ENCODE measurements at regions not wholly inside any gene's neighbourhood (a gene's known extent, or its start where the extent isn't known, plus 50 kb on each side); places are given as distances from the start of the nearest gene placed in this dataset.
A peak's percentile ranks its signal among the peaks of the same experiment; 100 is the strongest.
"Not testable (repeated sequence)": the region's sequence is repeated elsewhere in the genome, so short reads cannot be mapped to it uniquely, and the experiment has no call there.

- no peaks in the 10 kb centered on the region for H3K36me3 Mint-ChIP-seq (ENCODE audit: low read depth)
- ATAC-seq (replicated peaks): no peak
- H3K4me3 Mint-ChIP-seq: no peak overlapping the region
- no peak overlapping the region for H3K27ac Mint-ChIP-seq
- no peaks in the 10 kb centered on the region for H3K9me3 Mint-ChIP-seq
- H3K27me3 Mint-ChIP-seq: peaks cover 3% of the 10 kb centered on the region
- H3K4me1 Mint-ChIP-seq: peaks cover 6% of the 10 kb centered on the region
Observed at GRCh38 chr13:76829572-76830327, 56.5 kb downstream of the KCTD12 start.

- H3K27ac Mint-ChIP-seq: no peak overlapping the region
- ATAC-seq (replicated peaks): peak; percentile 92
- no peak overlapping the region for H3K4me3 Mint-ChIP-seq
- H3K9me3 Mint-ChIP-seq: no peaks in the 10 kb centered on the region
- H3K4me1 Mint-ChIP-seq: peaks cover 6% of the 10 kb centered on the region
- peaks cover 3% of the 10 kb centered on the region for H3K27me3 Mint-ChIP-seq
- no peaks in the 10 kb centered on the region for H3K36me3 Mint-ChIP-seq (ENCODE audit: low read depth)
Observed at GRCh38 chr13:76828316-76828741, 57.9 kb downstream of the KCTD12 start.

- Mint-ChIP-seq H3K9me3 (no peaks in the 10 kb centered on the region), H3K27ac (no peak overlapping the region), H3K27me3 (no peaks in the 10 kb centered on the region), H3K4me3 (no peak overlapping the region), H3K4me1 (peaks cover 6% of the 10 kb centered on the region), H3K36me3 (ENCODE audit: low read depth) (no peaks in the 10 kb centered on the region)
- ATAC-seq (replicated peaks): no peak
Observed at GRCh38 chr13:76826527-76826926, 59.7 kb downstream of the KCTD12 start.

- Mint-ChIP-seq H3K4me1 (peaks cover 6% of the 10 kb centered on the region), H3K27ac (no peak overlapping the region)
Observed at GRCh38 chr13:76825430-76825829, 60.8 kb downstream of the KCTD12 start.

DNA sequence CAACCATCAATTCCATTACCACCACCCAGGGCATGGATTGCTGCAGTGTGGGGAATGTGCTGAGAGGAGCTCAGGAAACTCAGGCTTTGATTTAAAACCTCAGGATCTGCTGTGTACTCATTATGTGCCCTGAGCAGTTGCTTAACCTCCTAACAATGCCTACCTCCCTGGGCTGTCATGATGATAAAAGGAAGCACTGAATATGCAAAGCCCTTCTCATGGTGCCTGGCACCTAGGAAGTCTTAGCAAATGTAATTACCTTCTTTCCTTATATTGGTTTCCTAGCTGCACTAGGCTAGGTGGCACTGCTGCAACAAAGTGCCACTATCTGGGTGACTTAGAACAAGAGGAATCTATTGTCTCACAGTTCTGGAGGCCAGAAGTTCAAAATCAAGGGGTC, 62.2 kb downstream of the KCTD12 start:
- H3K27me3 Mint-ChIP-seq: no peaks in the 10 kb centered on the region
- no peaks in the 10 kb centered on the region for H3K36me3 Mint-ChIP-seq (ENCODE audit: low read depth)
- no peak for ATAC-seq (replicated peaks)
- peaks cover 6% of the 10 kb centered on the region for H3K4me1 Mint-ChIP-seq
- H3K4me3 Mint-ChIP-seq: no peak overlapping the region
- H3K9me3 Mint-ChIP-seq: no peaks in the 10 kb centered on the region
- no peak overlapping the region for H3K27ac Mint-ChIP-seq

More at GRCh38 chr13:76825430-76825829, 60.8 kb downstream of the KCTD12 start:
- Mint-ChIP-seq H3K9me3 (no peaks in the 10 kb centered on the region), H3K4me3 (no peak overlapping the region), H3K36me3 (ENCODE audit: low read depth) (no peaks in the 10 kb centered on the region), H3K27me3 (no peaks in the 10 kb centered on the region)
- no peak for ATAC-seq (replicated peaks)

GRCh38 chr13:76822698-76823267, 63.4 kb downstream of the KCTD12 start:
- Mint-ChIP-seq H3K27me3 (peaks cover 10% of the 10 kb centered on the region), H3K36me3 (ENCODE audit: low read depth) (no peaks in the 10 kb centered on the region), H3K4me3 (no peak overlapping the region), H3K9me3 (no peaks in the 10 kb centered on the region), H3K4me1 (no peaks in the 10 kb centered on the region), H3K27ac (no peak overlapping the region)
- peak; percentile 46 for ATAC-seq (replicated peaks)

GRCh38 chr13:76821222-76821621, 65.0 kb downstream of the KCTD12 start:
- H3K4me3 Mint-ChIP-seq; H3K27ac Mint-ChIP-seq; H3K4me1 Mint-ChIP-seq; ATAC-seq (replicated peaks); H3K9me3 Mint-ChIP-seq; H3K36me3 Mint-ChIP-seq (ENCODE audit: low read depth): not testable (repeated sequence)
- peaks cover 14% of the 10 kb centered on the region for H3K27me3 Mint-ChIP-seq

DNA sequence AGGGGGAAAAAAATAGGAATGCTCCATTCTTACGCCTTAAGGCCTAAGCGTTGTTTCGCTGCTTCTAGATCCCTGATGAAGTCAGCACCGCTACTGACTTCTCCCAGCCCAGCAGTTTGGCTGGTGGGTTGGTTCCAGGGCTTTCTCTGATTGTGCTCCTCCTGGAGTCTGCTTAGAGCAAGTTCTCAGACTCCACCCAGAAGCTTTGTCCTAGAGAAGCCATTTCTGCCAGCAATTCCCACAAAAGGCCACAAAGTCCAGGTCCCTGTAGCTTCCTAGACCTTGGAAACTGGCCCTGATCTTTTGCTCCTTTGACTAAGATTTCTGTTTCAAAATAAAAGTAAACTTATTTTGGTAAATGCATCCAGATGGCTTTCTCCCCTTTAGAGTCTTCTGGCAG, 65.4 kb downstream of the KCTD12 start:
- Mint-ChIP-seq H3K36me3 (ENCODE audit: low read depth) (no peaks in the 10 kb centered on the region), H3K27ac (no peak overlapping the region), H3K27me3 (peaks cover 18% of the 10 kb centered on the region), H3K9me3 (no peaks in the 10 kb centered on the region), H3K4me1 (peaks cover 3% of the 10 kb centered on the region), H3K4me3 (no peak overlapping the region)
- no peak for ATAC-seq (replicated peaks)

DNA sequence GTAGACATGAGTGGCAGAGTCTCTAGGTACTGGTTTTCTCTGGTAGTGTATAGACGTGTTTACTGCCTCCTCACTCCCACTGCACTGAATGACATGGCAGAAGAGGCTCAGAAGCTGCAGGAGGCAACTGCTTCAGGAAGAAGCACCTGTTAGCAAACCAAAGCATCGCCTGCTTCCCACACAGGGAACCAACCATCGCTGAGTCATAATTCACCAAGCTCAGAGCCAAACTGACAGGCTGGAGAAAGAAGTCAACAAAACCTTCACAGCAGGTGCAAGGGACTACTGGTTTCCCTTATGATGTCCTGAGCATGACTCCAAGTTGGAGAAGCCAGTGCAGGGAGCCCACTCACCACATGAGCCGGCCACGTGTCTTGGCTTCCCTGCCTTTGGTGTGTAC, 69.8 kb downstream of the KCTD12 start:
- ATAC-seq (replicated peaks): peak; percentile 28
- Mint-ChIP-seq H3K9me3 (no peaks in the 10 kb centered on the region), H3K27ac (no peak overlapping the region), H3K4me1 (peaks cover 4% of the 10 kb centered on the region), H3K27me3 (peaks cover 30% of the 10 kb centered on the region), H3K4me3 (no peak overlapping the region), H3K36me3 (ENCODE audit: low read depth) (no peaks in the 10 kb centered on the region)

DNA sequence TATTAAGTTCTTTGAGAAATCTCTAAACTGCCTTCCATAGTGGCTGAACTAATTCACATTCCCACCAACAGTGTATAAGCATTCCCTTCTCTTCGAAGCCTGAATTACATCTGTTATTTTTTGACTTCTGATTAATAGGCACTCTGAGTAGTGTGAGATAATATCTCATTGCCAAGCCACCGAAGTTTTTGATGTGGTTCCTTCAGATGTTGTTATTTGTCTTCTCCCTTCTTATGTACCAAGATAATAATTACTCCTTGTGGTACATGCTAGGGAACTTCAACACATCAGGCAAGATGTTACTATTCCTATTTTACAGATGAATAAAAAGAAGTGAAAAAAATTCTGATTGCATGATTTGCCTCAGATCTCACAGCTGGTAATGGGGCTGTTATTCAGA, 70.9 kb downstream of the KCTD12 start:
- peaks cover under 1% of the 10 kb centered on the region for H3K9me3 Mint-ChIP-seq
- peaks cover 30% of the 10 kb centered on the region for H3K27me3 Mint-ChIP-seq
- no peaks in the 10 kb centered on the region for H3K36me3 Mint-ChIP-seq (ENCODE audit: low read depth)
- no peak overlapping the region for H3K4me3 Mint-ChIP-seq
- no peak for ATAC-seq (replicated peaks)
- no peak overlapping the region for H3K27ac Mint-ChIP-seq
- peaks cover 4% of the 10 kb centered on the region for H3K4me1 Mint-ChIP-seq

DNA sequence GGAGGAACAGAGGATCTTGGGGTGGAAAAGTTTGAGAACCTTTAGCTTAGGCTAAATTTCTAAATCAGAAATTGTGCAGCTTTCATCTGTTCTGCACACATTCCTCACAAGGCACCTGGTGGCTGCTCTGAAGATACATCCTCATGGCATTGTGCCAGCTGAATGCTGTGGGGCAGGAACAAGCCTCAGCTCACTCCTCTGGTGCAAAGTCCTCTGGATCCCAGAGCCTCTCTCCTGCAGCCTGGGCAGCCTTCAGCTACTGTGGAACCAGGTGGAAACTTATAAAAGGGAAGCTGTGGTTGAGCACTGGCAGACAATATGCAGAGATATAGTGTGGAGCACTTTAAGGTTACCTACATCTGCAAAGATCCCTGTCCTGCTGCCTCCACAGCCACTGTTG, 72.3 kb downstream of the KCTD12 start:
- H3K36me3 Mint-ChIP-seq (ENCODE audit: low read depth): no peaks in the 10 kb centered on the region
- H3K4me1 Mint-ChIP-seq: peaks cover 4% of the 10 kb centered on the region
- no peak overlapping the region for H3K4me3 Mint-ChIP-seq
- ATAC-seq (replicated peaks): no peak
- peaks cover 29% of the 10 kb centered on the region for H3K27me3 Mint-ChIP-seq
- H3K9me3 Mint-ChIP-seq: peaks cover 5% of the 10 kb centered on the region
- no peak overlapping the region for H3K27ac Mint-ChIP-seq

GRCh38 chr13:76813000-76813691, 73.1 kb downstream of the KCTD12 start:
- ATAC-seq (replicated peaks): no peak
- Mint-ChIP-seq H3K27me3 (peaks cover 22% of the 10 kb centered on the region), H3K36me3 (ENCODE audit: low read depth) (no peaks in the 10 kb centered on the region), H3K4me3 (no peak overlapping the region), H3K27ac (no peak overlapping the region), H3K9me3 (peaks cover 5% of the 10 kb centered on the region), H3K4me1 (peaks cover 4% of the 10 kb centered on the region)

DNA sequence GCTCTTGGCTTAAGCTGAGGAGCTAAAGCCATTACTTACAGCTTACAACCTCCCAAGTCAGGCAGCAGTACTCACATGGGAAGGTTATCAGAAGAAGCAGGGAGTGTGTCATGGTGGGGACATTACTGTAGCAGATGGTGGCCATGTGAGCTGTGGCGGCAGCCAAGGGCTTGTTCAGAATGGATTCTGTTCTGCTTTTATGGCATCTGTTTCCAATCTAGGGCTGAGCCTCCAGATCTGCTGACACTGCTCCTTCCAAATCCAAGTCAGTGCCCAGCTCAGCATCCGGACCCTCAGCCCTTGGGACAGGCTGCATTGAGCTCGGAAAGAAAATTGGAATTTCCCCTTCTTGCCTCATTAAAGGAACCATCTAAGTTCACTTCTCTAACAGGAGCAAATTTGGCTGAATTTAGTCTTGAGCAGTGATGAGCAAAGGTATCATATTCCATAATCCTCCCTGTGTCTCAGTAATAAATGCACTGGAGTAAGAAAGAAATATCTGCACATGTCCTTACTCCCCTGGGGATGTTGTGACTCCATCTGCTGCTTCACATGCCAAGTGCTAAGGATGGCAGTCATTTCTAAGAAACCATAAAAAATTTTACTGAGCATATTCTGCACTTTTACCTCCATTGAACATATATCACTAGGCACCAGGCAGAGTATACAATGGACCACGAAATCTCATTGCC, 73.9 kb downstream of the KCTD12 start:
- Mint-ChIP-seq H3K27me3 (peaks cover 20% of the 10 kb centered on the region), H3K4me3 (no peak overlapping the region), H3K4me1 (peaks cover 4% of the 10 kb centered on the region), H3K9me3 (peaks cover 5% of the 10 kb centered on the region), H3K27ac (no peak overlapping the region), H3K36me3 (ENCODE audit: low read depth) (no peaks in the 10 kb centered on the region)
- ATAC-seq (replicated peaks): no peak

DNA sequence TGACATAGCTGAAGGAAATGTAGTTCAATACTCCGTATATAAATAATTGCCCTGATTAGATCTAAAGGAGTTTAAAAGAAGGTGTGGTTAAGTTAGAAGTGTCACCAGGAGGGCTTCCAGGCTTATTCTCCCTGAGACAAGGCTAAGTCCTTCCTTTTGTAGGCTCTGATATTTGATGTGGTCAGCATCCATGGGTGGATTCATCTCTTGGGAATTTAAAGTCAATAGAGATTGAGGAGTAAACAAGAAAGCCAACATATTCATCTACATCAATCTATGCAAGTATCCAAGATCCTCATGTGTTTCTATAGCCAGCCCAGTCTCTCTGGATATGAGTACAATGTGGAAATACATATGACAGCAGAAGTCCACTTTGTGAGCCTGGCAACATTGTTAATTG, 76.8 kb downstream of the KCTD12 start:
- Mint-ChIP-seq H3K9me3 (peaks cover 5% of the 10 kb centered on the region), H3K36me3 (ENCODE audit: low read depth) (no peaks in the 10 kb centered on the region)

More for the DNA sequence above, 76.8 kb downstream of the KCTD12 start:
- H3K4me3 Mint-ChIP-seq: no peak overlapping the region
- no peaks in the 10 kb centered on the region for H3K4me1 Mint-ChIP-seq
- H3K27me3 Mint-ChIP-seq: peaks cover 3% of the 10 kb centered on the region
- ATAC-seq (replicated peaks): no peak
- H3K27ac Mint-ChIP-seq: no peak overlapping the region
